ENCODE measurements at regions not wholly inside any gene's neighbourhood (a gene's known extent, or its start where the extent isn't known, plus 50 kb on each side); places are given as distances from the start of the nearest gene placed in this dataset.

DNA sequence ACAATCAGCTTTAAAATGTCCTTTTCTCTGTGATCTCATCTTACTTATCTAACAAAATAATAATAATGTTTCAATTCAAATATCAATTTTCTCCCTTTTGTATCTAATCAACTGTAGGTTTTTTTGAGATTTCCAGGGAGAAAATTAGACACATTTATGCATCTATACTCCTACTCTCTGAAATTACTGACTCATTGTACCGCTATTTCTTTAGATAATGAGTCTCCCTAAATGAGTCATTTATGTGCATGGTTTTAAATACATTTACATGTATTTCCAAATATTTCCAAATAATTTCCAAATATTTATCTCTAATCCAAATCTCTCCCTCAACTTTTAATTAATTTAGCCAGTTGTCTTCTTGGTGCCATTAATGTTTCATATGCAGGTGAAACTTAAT lies 621.0 kb downstream of the TECRL start:
- no peaks in the 10 kb centered on the region for H3K9me3 ChIP-seq
- intact Hi-C loops (cut with DNase I; ENCODE audit: low total_unique reads): no loop called here
- DNase-seq: no peak
- H3K4me1 ChIP-seq: no peaks in the 10 kb centered on the region
- no peak overlapping the region for H3K4me3 ChIP-seq
- no peak overlapping the region for H3K27ac ChIP-seq
- peaks cover 0 to 2% of the 10 kb centered on the region in 2 donors for H3K36me3 ChIP-seq
- TF ChIP-seq POLR2A (IDR thresholded peaks at IDR 0.05): no peak
- TF ChIP-seq, protein P1, sequence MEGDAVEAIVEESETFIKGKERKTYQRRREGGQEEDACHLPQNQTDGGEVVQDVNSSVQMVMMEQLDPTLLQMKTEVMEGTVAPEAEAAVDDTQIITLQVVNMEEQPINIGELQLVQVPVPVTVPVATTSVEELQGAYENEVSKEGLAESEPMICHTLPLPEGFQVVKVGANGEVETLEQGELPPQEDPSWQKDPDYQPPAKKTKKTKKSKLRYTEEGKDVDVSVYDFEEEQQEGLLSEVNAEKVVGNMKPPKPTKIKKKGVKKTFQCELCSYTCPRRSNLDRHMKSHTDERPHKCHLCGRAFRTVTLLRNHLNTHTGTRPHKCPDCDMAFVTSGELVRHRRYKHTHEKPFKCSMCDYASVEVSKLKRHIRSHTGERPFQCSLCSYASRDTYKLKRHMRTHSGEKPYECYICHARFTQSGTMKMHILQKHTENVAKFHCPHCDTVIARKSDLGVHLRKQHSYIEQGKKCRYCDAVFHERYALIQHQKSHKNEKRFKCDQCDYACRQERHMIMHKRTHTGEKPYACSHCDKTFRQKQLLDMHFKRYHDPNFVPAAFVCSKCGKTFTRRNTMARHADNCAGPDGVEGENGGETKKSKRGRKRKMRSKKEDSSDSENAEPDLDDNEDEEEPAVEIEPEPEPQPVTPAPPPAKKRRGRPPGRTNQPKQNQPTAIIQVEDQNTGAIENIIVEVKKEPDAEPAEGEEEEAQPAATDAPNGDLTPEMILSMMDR (IDR thresholded peaks at IDR 0.05): no peak
- H3K27me3 ChIP-seq: no peaks in the 10 kb centered on the region

DNA sequence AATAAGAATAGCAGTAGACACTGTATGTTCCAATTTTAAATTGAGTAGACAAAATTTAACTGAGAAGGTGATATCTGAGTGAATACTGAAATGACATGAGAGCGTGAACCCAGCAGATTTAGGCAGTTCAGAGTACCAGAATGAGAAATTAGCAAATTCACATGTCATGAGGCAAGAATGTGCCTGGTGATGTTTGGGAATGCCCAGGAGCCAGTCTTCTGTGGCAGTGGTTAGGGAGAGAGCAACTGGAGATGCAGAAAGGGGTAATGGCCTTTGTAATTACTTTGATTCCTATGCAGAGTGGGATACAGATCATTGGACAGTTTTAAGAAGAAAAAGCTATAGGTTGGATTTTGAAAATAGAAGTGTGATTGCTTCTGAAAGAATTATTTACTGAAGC lies 621.9 kb downstream of the TECRL start:
- intact Hi-C loops (cut with DNase I; ENCODE audit: low total_unique reads): no loop called here
- H3K36me3 ChIP-seq: no peaks in the 10 kb centered on the region
- DNase-seq: no peak
- H3K4me1 ChIP-seq: no peaks in the 10 kb centered on the region
- H3K9me3 ChIP-seq: no peaks in the 10 kb centered on the region
- H3K27me3 ChIP-seq: no peaks in the 10 kb centered on the region
- no peak overlapping the region for H3K4me3 ChIP-seq
- H3K27ac ChIP-seq: no peak overlapping the region
- no peak for TF ChIP-seq POLR2A (IDR thresholded peaks at IDR 0.05)
- TF ChIP-seq, protein P1 (IDR thresholded peaks at IDR 0.05): no peak

DNA sequence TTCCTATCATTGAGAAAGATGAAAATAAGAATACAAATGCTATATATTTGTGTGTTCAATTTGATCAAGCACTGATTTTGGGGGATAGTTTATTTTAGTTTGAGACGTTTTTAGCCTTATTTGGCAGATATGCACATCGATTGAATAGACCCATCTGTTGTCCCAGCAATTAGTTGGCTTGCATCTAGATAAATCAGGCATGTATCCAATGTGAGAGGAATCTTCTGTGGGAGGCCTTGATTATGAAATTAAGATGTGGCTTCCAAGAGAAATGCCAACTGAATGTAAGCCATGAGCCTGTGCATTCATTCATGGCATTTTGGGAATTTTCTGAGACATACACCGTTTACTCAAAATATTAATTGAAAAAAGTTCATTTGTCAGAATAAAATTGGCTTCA lies 623.1 kb downstream of the TECRL start:
- DNase-seq: no peak
- intact Hi-C loops (cut with DNase I; ENCODE audit: low total_unique reads): no loop called here
- H3K9me3 ChIP-seq: no peaks in the 10 kb centered on the region
- H3K4me3 ChIP-seq: no peak overlapping the region
- no peaks in the 10 kb centered on the region for H3K27me3 ChIP-seq
- H3K36me3 ChIP-seq: no peaks in the 10 kb centered on the region
- H3K4me1 ChIP-seq: no peaks in the 10 kb centered on the region
- H3K27ac ChIP-seq: no peak overlapping the region
- TF ChIP-seq, protein P1 (IDR thresholded peaks at IDR 0.05): no peak
- no peak for TF ChIP-seq POLR2A (IDR thresholded peaks at IDR 0.05)

DNA sequence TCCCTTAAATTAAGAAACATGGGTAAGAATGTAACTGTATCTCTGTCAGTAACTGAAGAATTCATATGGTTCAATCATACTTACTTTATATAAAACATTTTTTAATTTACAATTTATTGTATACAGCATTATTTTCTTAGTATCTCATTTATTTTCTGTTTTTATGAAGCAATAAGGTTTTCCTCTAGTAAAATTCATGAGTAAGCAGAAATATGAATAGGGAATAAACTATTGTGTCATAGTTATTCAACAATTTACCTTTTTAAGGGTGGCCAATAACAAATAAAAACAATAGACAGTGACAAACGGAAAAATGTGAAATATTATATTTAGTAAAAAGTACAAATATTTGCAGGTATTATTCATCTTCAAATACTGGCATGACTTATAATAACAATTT lies 624.4 kb downstream of the TECRL start:
- Histone ChIP-seq H3K4me1 (no peaks in the 10 kb centered on the region), H3K4me3 (no peak overlapping the region), H3K36me3 (no peaks in the 10 kb centered on the region), H3K27me3 (no peaks in the 10 kb centered on the region), H3K27ac (no peak overlapping the region), H3K9me3 (no peaks in the 10 kb centered on the region)
- no peak for DNase-seq
- TF ChIP-seq POLR2A (IDR thresholded peaks at IDR 0.05): no peak
- TF ChIP-seq, protein P1 (IDR thresholded peaks at IDR 0.05): no peak
- intact Hi-C loops (cut with DNase I; ENCODE audit: low total_unique reads): no loop called here

DNA sequence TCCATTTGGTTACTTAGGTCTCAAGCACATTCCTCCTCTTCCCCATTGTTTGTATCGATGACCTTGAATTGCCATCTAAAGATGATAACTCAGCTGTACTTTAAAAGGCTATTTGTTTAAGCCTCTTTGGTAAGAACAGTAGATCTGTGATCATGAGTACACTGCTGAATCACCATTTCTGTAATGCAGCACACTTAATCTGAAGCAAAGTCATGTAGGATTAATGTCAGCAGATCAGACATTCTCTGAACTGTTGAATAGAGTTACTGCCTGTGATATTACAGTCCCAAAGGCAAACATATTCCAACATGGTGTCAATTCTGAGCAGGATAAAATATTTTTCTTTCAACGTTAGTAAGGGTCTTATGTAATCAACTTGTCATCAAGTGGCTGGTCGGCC lies 631.6 kb downstream of the TECRL start:
- no peak overlapping the region for H3K4me3 ChIP-seq
- no peaks in the 10 kb centered on the region for H3K27me3 ChIP-seq
- H3K9me3 ChIP-seq: no peaks in the 10 kb centered on the region
- no peaks in the 10 kb centered on the region for H3K36me3 ChIP-seq
- TF ChIP-seq, protein P1 (IDR thresholded peaks at IDR 0.05): no peak
- TF ChIP-seq POLR2A (IDR thresholded peaks at IDR 0.05): no peak
- no peak for DNase-seq
- no peak overlapping the region for H3K27ac ChIP-seq
- intact Hi-C loops (cut with DNase I; ENCODE audit: low total_unique reads): no loop called here
- H3K4me1 ChIP-seq: no peaks in the 10 kb centered on the region

Measured in uterus (tissue), 3 donors.